ENCODE measurements at regions not wholly inside any gene's neighbourhood (a gene's known extent, or its start where the extent isn't known, plus 50 kb on each side); places are given as distances from the start of the nearest gene placed in this dataset.

- TF ChIP-seq CTCF (conservative IDR thresholded peaks at IDR 0.05 in 1 of 2, IDR thresholded peaks at IDR 0.05 in 1 of 2; ENCODE audit: extremely low read depth in 1 of 2, insufficient read depth in 1 of 2, low read depth in 1 of 2, low read length in 2 of 2) = no peak
- no peak for TF ChIP-seq EZH2 (IDR thresholded peaks at IDR 0.05; ENCODE audit: borderline replicate concordance, low read length)
These were observed 419.6 kb upstream of the BRINP3 start for GRCh38 chr1:190897233-190897632.

Data from mammary epithelial cell (primary cell).